ENCODE measurements at regions not wholly inside any gene's neighbourhood (a gene's known extent, or its start where the extent isn't known, plus 50 kb on each side); places are given as distances from the start of the nearest gene placed in this dataset.

DNA sequence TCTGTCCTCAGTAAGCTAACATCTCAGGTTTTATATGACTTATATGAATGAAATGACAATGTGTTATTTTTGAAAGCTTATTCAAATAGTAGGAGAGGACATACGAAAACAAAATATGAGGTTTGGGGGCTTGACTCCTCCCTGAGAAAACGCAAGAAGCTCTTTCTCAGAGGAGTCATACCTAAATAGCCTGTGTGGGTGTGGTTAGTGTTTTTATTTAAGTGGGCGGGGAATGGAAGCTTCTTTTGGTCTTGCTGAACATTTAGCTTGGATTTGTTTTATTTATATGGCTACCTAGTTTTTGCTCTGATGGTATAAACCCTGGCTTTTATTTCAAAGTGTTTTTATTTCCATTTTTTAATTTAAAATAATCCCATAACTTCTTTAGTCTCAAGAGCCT is 72.1 kb upstream of the DSG1 start:
- Histone ChIP-seq H3K4me2 (no peak overlapping the region), H3K36me3 (ENCODE audit: low read depth) (no peaks in the 10 kb centered on the region), H3K79me2 (ENCODE audit: low read depth) (no peaks in the 10 kb centered on the region), H4K20me1 (ENCODE audit: insufficient read depth) (no peaks in the 10 kb centered on the region), H3K9me3 (ENCODE audit: insufficient read depth, low read depth) (no peaks in the 10 kb centered on the region), H3K27ac (no peak overlapping the region), H3F3A (ENCODE audit: insufficient read depth, low read depth) (peaks cover 16% of the 10 kb centered on the region; the same call in 1 of the 2 replicates), H3K4me3 (no peak overlapping the region), H3K27me3 (ENCODE audit: insufficient read depth, low read depth) (no peaks in the 10 kb centered on the region), H2AFZ (no peak overlapping the region), H3K4me1 (replicated peaks; ENCODE audit: insufficient read depth) (peaks cover 51% of the 10 kb centered on the region), H3K9me2 (ENCODE audit: insufficient read depth) (no peaks in the 10 kb centered on the region)
- intact Hi-C loops (cut with micrococcal nuclease; ENCODE audit: unreplicated experiment), result no loop called here
- ChIA-PET POLR2A (ENCODE audit: unreplicated experiment) (interaction anchor here (0.6 to 0.7 kb wide), 4 partner anchors 9 to 244 kb away, joined by 4 to 7 read pairs (median 6); no protein-coding TSS in a partner anchor), CTCF (interaction anchor here (0.6 kb wide), 1 partner anchor 62 kb away, joined by 3 read pairs; no protein-coding TSS in a partner anchor)
- DNase-seq, result no peak
- no TSS peak for BruUV-seq (replicated peaks)
- TF ChIP-seq, protein P1, sequence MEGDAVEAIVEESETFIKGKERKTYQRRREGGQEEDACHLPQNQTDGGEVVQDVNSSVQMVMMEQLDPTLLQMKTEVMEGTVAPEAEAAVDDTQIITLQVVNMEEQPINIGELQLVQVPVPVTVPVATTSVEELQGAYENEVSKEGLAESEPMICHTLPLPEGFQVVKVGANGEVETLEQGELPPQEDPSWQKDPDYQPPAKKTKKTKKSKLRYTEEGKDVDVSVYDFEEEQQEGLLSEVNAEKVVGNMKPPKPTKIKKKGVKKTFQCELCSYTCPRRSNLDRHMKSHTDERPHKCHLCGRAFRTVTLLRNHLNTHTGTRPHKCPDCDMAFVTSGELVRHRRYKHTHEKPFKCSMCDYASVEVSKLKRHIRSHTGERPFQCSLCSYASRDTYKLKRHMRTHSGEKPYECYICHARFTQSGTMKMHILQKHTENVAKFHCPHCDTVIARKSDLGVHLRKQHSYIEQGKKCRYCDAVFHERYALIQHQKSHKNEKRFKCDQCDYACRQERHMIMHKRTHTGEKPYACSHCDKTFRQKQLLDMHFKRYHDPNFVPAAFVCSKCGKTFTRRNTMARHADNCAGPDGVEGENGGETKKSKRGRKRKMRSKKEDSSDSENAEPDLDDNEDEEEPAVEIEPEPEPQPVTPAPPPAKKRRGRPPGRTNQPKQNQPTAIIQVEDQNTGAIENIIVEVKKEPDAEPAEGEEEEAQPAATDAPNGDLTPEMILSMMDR (conservative IDR thresholded peaks at IDR 0.05), result no peak
- TF ChIP-seq EZH2 (IDR thresholded peaks at IDR 0.05; ENCODE audit: low read depth), result no peak

DNA sequence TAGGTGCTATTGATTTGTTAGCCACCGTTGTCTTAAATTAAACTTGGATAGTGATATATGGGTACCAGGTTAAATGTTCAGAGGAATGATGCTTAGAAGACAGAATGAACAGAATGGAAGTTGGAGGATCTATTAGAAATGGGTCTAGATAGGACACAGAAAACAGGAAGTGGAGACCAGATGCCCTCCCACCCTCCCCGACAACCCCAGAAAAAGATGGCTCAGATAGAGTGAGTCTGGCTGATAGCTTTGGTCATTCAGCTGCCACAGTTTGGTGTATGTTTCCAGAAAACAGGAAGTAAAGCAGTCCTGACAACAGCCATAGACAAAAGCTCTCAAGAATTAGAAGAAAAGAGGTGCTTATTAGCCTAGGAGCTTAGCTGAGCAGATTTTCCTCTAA is 71.5 kb upstream of the DSG1 start:
- no peaks in the 10 kb centered on the region for H3K9me2 ChIP-seq (ENCODE audit: insufficient read depth)
- intact Hi-C loops (cut with micrococcal nuclease; ENCODE audit: unreplicated experiment), result no loop called here
- CTCF ChIA-PET, result no interaction called here
- DNase-seq, result no peak
- H3K36me3 ChIP-seq (ENCODE audit: low read depth), result no peaks in the 10 kb centered on the region
- no peak overlapping the region for H2AFZ ChIP-seq
- H3K4me3 ChIP-seq, result no peak overlapping the region
- no peak overlapping the region for H3K27ac ChIP-seq
- no peaks in the 10 kb centered on the region for H4K20me1 ChIP-seq (ENCODE audit: insufficient read depth)
- no peaks in the 10 kb centered on the region for H3K79me2 ChIP-seq (ENCODE audit: low read depth)
- H3K9me3 ChIP-seq (ENCODE audit: insufficient read depth, low read depth), result no peaks in the 10 kb centered on the region
- no TSS peak for BruUV-seq (replicated peaks)
- H3K27me3 ChIP-seq (ENCODE audit: insufficient read depth, low read depth), result no peaks in the 10 kb centered on the region
- peaks cover 10% of the 10 kb centered on the region; the same call in 1 of the 2 replicates for H3F3A ChIP-seq (ENCODE audit: insufficient read depth, low read depth)
- H3K4me2 ChIP-seq, result no peak overlapping the region
- TF ChIP-seq, protein P1 (conservative IDR thresholded peaks at IDR 0.05), result no peak
- no peak for TF ChIP-seq EZH2 (IDR thresholded peaks at IDR 0.05; ENCODE audit: low read depth)
- POLR2A ChIA-PET (ENCODE audit: unreplicated experiment), result no interaction called here
- H3K4me1 ChIP-seq (replicated peaks; ENCODE audit: insufficient read depth), result peaks cover 50% of the 10 kb centered on the region

DNA sequence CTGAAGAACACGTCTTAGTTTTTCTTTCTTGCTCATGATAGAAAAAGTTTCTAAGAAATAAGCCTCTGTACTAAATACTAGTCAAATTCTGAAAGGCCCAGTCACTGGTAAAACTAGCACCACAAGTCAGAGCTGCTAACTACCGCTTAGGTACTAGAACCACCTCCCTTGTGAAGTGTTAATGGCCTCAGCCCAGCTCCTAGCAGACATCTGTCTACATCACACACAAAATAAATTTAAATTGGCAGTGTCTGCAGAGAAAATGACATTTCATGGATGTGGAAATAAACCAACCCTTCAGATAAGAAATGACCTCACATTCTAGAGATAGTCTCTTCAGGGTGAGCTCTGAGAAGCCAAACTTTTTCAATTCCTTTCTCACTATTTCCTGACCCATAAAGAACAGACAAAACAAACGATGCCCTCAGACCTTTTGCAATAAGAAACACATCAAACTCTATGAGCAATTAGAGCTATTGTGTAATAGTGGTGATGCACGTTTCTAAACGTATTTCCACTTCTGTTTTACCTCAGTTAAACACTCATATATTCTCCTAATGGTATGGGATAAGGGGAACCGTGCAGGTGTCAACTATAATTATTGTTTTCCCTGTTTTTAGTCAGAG is 70.3 kb upstream of the DSG1 start:
- no peaks in the 10 kb centered on the region for H4K20me1 ChIP-seq (ENCODE audit: insufficient read depth)
- no peak for TF ChIP-seq EZH2 (IDR thresholded peaks at IDR 0.05; ENCODE audit: low read depth)
- TF ChIP-seq, protein P1 (conservative IDR thresholded peaks at IDR 0.05), result no peak
- ChIA-PET CTCF (no interaction called here), POLR2A (ENCODE audit: unreplicated experiment) (no interaction called here)
- BruUV-seq (replicated peaks), result no TSS peak
- no peaks in the 10 kb centered on the region for H3K9me3 ChIP-seq (ENCODE audit: insufficient read depth, low read depth)
- intact Hi-C loops (cut with micrococcal nuclease; ENCODE audit: unreplicated experiment), result no loop called here
- H2AFZ ChIP-seq, result no peak overlapping the region
- no peak overlapping the region for H3K4me3 ChIP-seq
- H3K27ac ChIP-seq, result no peak overlapping the region
- H3K27me3 ChIP-seq (ENCODE audit: insufficient read depth, low read depth), result no peaks in the 10 kb centered on the region
- H3K36me3 ChIP-seq (ENCODE audit: low read depth), result no peaks in the 10 kb centered on the region
- peaks cover 1% of the 10 kb centered on the region; the same call in 1 of the 2 replicates for H3F3A ChIP-seq (ENCODE audit: insufficient read depth, low read depth)
- no peaks in the 10 kb centered on the region for H3K79me2 ChIP-seq (ENCODE audit: low read depth)
- H3K9me2 ChIP-seq (ENCODE audit: insufficient read depth), result no peaks in the 10 kb centered on the region
- no peak overlapping the region for H3K4me2 ChIP-seq
- DNase-seq, result peak in 1 of 2 experiments; percentile 35
- H3K4me1 ChIP-seq (replicated peaks; ENCODE audit: insufficient read depth), result peaks cover 41% of the 10 kb centered on the region
